ENCODE measurements at regions not wholly inside any gene's neighbourhood (a gene's known extent, or its start where the extent isn't known, plus 50 kb on each side); places are given as distances from the start of the nearest gene placed in this dataset.
A peak's percentile ranks its signal among the peaks of the same experiment; 100 is the strongest.

DNA sequence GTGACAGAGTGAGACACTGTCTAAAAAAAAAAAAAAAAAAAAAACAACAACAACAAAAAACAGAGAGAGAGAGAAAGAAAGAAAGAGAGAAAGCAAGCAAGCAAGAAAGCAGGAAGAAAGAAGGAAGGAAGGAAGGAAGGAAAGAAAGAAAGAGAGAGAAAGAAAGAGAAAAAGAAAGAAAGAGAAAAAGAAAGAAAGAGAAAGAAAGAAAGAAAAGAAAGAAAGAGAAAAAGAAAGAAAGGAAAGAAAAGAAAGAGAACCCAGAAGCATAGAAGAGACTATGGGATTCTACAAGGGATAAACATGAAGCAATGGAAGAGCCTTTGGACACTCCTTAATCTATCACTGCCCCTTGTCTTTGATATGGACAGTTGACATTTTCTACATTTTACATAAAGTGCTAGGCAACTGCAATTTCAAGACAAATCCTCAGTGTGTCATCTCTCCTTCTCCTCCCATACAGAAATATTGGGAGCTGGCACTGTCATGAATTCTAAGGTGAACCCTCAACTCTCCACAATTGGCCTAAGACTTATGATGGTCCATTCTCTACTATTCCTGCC, 151.9 kb upstream of the CPM start:
- TF ChIP-seq ZNF366 (tag by site-specific recombination; conservative IDR thresholded peaks at IDR 0.05) (peak; percentile 73), ZNF596 (tag by site-specific recombination; IDR thresholded peaks at IDR 0.05) (no peak)
- H3K9me3 ChIP-seq (ENCODE audit: control insufficient read depth, insufficient read depth, low read depth, low read length), result no peaks in the 10 kb centered on the region
- H3K4me3 ChIP-seq (ENCODE audit: low read depth, low read length), result no peak overlapping the region
- ChIA-PET CTCF (interaction anchor here (1.0 kb wide), 1 partner anchor 15 kb away, joined by 5 read pairs; no protein-coding TSS in a partner anchor), POLR2A (no interaction called here)
- no peaks in the 10 kb centered on the region for H3K4me1 ChIP-seq (ENCODE audit: control insufficient read depth, insufficient read depth, low read length)
- no peaks in the 10 kb centered on the region for H3K36me3 ChIP-seq (ENCODE audit: control insufficient read depth in 2 of 2, insufficient read depth in 1 of 2, low read length in 2 of 2)
- H3K27ac ChIP-seq (ENCODE audit: extremely low read depth, low read depth, low read length), result no peak overlapping the region

DNA sequence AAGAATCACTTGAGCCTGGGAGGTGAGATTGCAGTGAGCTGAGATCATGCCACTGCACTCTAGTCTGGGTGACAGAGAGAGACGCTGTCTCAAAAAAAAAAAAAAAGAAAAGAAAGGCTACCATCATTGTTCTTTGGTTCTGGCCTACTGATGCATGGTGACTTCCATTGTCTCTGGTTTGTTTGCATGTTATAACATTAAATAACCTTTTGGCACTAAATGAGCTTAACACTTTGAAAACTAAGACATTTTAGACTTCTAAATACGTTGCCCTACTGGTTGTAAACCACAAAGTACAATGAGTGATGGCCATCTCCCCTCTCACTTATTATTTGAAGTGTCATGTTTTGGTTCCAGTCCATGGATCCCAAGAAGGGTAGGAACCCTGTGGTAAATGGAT, 152.9 kb upstream of the CPM start:
- CTCF ChIA-PET, result interaction anchor here (2.1 kb wide), 1 partner anchor 16 kb away, joined by 9 read pairs; no protein-coding TSS in a partner anchor
- no peaks in the 10 kb centered on the region for H3K36me3 ChIP-seq (ENCODE audit: control insufficient read depth in 2 of 2, insufficient read depth in 1 of 2, low read length in 2 of 2)
- POLR2A ChIA-PET, result no interaction called here

GRCh38 chr12:69087986-69088385, 151.4 kb upstream of the CPSF6 start:
- no peak for TF ChIP-seq GLI4 (tag by site-specific recombination; IDR thresholded peaks at IDR 0.05)
- TF ChIP-seq SALL2 (tag by site-specific recombination; IDR thresholded peaks at IDR 0.05; ENCODE audit: borderline replicate concordance), result no peak
- TF ChIP-seq, protein P1, sequence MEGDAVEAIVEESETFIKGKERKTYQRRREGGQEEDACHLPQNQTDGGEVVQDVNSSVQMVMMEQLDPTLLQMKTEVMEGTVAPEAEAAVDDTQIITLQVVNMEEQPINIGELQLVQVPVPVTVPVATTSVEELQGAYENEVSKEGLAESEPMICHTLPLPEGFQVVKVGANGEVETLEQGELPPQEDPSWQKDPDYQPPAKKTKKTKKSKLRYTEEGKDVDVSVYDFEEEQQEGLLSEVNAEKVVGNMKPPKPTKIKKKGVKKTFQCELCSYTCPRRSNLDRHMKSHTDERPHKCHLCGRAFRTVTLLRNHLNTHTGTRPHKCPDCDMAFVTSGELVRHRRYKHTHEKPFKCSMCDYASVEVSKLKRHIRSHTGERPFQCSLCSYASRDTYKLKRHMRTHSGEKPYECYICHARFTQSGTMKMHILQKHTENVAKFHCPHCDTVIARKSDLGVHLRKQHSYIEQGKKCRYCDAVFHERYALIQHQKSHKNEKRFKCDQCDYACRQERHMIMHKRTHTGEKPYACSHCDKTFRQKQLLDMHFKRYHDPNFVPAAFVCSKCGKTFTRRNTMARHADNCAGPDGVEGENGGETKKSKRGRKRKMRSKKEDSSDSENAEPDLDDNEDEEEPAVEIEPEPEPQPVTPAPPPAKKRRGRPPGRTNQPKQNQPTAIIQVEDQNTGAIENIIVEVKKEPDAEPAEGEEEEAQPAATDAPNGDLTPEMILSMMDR (tag by site-specific recombination; IDR thresholded peaks at IDR 0.05), result no peak
- no peak for TF ChIP-seq ZNF433 (tag by site-specific recombination; IDR thresholded peaks at IDR 0.05; ENCODE audit: low read depth)
- TF ChIP-seq ZNF140 (tag by site-specific recombination; IDR thresholded peaks at IDR 0.05), result no peak
- TF ChIP-seq ZBTB49 (tag by site-specific recombination; IDR thresholded peaks at IDR 0.05; ENCODE audit: low read depth), result no peak
- TF ChIP-seq YY2 (tag by site-specific recombination; IDR thresholded peaks at IDR 0.05), result no peak
- TF ChIP-seq SCRT1 (tag by site-specific recombination; IDR thresholded peaks at IDR 0.05; ENCODE audit: borderline replicate concordance), result no peak
- no peak for TF ChIP-seq ZNF843 (tag by site-specific recombination; IDR thresholded peaks at IDR 0.05)
- no peak for TF ChIP-seq WT1 (tag by site-specific recombination; IDR thresholded peaks at IDR 0.05)
- TF ChIP-seq ZNF266 (tag by site-specific recombination; IDR thresholded peaks at IDR 0.05; ENCODE audit: low read depth), result no peak
- TF ChIP-seq ZNF18 (tag by site-specific recombination; IDR thresholded peaks at IDR 0.05), result no peak
- TF ChIP-seq REPIN1 (tag by site-specific recombination; IDR thresholded peaks at IDR 0.05; ENCODE audit: low read depth), result no peak
- no peak for TF ChIP-seq GLIS1 (tag by site-specific recombination; IDR thresholded peaks at IDR 0.05)
- no peak for TF ChIP-seq ZNF121 (tag by site-specific recombination; IDR thresholded peaks at IDR 0.05)
- TF ChIP-seq ZNF239 (tag by site-specific recombination; IDR thresholded peaks at IDR 0.05), result no peak
- TF ChIP-seq ZNF146 (tag by site-specific recombination; IDR thresholded peaks at IDR 0.05), result no peak
- TF ChIP-seq, protein P2, sequence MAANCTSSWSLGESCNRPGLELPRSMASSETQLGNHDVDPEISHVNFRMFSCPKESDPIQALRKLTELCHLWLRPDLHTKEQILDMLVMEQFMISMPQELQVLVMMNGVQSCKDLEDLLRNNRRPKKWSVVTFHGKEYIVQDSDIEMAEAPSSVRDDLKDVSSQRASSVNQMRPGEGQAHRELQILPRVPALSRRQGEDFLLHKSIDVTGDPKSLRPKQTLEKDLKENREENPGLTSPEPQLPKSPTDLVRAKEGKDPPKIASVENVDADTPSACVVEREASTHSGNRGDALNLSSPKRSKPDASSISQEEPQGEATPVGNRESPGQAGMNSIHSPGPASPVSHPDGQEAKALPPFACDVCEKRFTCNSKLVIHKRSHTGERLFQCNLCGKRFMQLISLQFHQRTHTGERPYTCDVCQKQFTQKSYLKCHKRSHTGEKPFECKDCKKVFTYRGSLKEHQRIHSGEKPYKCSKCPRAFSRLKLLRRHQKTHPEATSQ (tag by site-specific recombination; IDR thresholded peaks at IDR 0.05), result no peak
- no peak overlapping the region for H3K4me3 ChIP-seq (ENCODE audit: low read depth, low read length)
- H3K36me3 ChIP-seq (ENCODE audit: control insufficient read depth in 2 of 2, insufficient read depth in 1 of 2, low read length in 2 of 2), result no peaks in the 10 kb centered on the region
- no peak overlapping the region for H3K27ac ChIP-seq (ENCODE audit: extremely low read depth, low read depth, low read length)
- CTCF ChIA-PET, result interaction anchor here (2.1 kb wide), 1 partner anchor 18 kb away, joined by 9 read pairs; no protein-coding TSS in a partner anchor
- POLR2A ChIA-PET, result no interaction called here
- no peaks in the 10 kb centered on the region for H3K4me1 ChIP-seq (ENCODE audit: control insufficient read depth, insufficient read depth, low read length)
- H3K9me3 ChIP-seq (ENCODE audit: control insufficient read depth, insufficient read depth, low read depth, low read length), result no peaks in the 10 kb centered on the region

More for the DNA sequence above, 152.9 kb upstream of the CPM start:
- no peak overlapping the region for H3K27ac ChIP-seq (ENCODE audit: extremely low read depth, low read depth, low read length)
- no peaks in the 10 kb centered on the region for H3K4me1 ChIP-seq (ENCODE audit: control insufficient read depth, insufficient read depth, low read length)
- TF ChIP-seq ZXDB (tag by site-specific recombination; IDR thresholded peaks at IDR 0.05) (no peak), ZNF670 (tag by site-specific recombination; IDR thresholded peaks at IDR 0.05; ENCODE audit: low read depth) (no peak), ZNF776 (tag by site-specific recombination; IDR thresholded peaks at IDR 0.05; ENCODE audit: borderline replicate concordance) (no peak)
- TF ChIP-seq, protein P3, sequence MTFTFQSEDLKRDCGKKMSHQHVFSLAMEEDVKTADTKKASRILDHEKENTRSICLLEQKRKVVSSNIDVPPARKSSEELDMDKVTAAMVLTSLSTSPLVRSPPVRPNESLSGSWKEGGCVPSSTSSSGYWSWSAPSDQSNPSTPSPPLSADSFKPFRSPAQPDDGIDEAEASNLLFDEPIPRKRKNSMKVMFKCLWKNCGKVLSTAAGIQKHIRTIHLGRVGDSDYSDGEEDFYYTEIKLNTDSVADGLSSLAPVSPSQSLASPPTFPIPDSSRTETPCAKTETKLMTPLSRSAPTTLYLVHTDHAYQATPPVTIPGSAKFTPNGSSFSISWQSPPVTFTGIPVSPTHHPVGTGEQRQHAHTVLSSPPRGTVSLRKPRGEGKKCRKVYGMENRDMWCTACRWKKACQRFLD (tag by site-specific recombination; IDR thresholded peaks at IDR 0.05), result no peak
- H3K9me3 ChIP-seq (ENCODE audit: control insufficient read depth, insufficient read depth, low read depth, low read length), result no peaks in the 10 kb centered on the region
- no peak overlapping the region for H3K4me3 ChIP-seq (ENCODE audit: low read depth, low read length)

All from HEK293 (cell line).